ENCODE measurements at regions not wholly inside any gene's neighbourhood (a gene's known extent, or its start where the extent isn't known, plus 50 kb on each side); places are given as distances from the start of the nearest gene placed in this dataset.

DNA sequence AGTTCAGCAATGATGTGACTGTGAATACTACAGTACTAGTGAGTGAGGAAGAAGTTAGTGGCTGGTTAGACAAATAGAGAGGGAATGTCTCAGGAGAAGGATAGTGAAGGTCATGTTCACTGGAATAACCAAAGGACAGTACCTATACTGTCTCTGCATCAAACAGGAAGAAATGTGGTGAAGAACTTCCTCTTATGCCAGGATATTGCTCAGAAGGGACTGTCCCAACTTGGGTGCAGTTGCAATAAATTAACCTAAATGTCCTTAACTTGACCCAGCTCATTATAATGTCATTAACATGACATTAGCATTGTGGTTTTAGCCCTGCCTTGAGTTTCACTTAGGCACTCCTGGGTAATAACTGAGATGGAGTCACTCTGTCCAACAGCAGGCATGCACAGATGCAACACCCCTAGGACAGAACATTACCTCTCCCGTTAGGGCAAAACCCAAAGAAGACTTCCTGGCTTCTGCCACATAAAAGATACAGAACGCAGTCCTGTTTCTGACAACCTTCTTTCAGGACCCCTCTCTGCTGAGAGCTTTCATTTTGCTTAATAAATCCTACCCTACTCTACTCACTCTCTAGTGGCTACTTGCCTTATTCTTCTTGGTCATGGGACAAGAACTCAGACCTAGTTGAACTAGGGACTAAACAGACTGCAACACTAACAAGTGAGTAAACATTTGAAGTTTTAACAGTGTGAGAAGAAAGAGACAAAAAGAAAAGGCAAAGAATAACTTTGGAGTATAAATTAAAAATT lies 1591.6 kb upstream of the MIR17HG start:
- no peak for DNase-seq

DNA sequence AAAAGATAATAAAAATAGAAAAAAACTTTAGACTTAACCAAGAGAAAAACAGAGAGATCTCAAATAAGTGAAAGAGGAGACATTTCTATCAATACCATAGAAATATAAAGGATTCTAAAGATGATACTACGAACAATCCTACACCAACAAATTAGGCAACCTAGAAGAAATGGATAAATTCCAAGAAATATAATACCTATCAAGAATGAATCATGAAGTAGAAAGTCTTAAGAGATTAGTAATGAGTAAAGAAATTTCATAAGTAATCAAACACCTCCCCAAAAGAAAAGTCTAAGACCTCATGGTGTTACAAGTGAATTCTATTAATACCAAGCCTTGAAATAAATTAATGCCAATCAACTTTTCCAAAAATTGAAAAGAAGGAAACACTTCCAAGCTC lies 1584.5 kb upstream of the MIR17HG start:
- DNase-seq, result no peak

DNA sequence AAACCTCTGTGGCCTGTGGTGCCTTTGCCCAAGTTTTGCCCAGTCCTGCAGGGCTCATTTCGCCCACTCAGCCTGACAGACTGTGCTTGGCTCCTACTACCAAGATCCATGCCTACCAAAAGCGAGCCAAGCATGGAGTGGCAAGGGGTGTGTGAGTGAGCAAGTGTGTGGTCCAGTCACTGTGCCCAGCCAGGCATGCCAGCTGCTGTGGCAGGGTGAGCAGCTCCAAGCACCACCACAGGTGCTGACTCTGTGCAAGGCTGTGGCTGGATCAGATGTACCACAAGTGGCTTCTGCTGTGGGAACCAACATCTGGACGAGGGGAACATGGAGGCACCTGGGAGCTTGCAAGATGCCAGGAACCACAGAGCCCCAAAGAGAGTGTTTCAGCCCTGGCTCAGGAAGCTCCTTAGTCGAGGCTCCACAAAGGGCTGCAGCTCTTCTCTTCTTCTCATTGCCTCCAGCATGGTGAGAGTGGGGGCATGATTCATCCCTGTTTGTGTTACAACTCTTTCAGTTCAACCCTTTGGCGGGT lies 1564.2 kb upstream of the MIR17HG start:
- no peak for DNase-seq

DNA sequence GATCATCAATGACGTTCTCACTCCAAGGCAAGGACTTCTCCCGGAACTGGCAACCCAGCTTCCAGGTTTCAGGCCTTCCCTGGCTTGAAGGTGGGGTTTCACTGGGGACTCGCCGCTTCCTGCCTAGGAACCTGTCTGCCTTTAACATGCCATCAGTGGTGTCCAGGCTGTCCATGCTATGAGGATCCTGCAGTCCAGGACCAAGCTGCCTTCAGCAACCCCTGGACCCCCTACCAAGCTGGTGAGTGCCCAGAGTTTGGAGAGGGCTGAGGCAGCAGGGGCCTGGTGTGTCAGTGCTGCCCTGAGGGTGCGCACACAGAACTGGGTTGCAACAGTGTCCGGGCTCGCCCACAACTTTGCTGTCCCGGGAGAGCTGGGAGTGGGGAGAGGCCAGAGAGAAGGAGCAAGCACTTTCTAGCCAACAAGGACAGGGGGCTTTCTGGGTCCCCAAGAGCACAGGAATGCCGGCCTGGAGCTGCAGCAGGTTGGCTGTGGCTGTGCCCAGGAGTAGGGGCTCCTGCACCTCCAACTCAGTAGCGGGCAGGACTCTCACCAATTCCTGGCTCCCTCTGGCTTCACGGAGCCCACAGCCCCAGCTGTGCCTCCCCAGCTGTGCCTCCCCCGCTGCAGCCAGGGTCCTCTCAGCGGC lies 1563.2 kb upstream of the MIR17HG start:
- DNase-seq, result no peak

DNA sequence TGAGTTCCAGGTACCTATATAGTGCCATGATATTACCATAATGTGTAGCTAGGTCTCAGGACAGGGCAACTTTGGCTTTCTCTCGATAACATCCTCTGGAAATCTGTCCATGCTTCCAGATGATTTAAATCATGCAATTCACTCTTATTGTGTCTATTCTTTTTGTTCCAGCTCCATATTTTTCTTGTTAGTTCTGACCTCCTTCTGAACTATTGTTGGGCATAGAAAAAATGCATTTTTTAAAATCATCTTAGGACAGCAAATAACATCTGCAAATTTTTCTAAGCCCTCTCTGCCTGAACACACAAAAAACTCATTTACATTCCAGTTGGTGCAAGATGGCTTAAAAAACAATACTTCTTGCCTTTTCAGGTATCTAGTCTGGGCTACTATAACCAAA lies 1561.0 kb upstream of the MIR17HG start:
- DNase-seq, result no peak

DNA sequence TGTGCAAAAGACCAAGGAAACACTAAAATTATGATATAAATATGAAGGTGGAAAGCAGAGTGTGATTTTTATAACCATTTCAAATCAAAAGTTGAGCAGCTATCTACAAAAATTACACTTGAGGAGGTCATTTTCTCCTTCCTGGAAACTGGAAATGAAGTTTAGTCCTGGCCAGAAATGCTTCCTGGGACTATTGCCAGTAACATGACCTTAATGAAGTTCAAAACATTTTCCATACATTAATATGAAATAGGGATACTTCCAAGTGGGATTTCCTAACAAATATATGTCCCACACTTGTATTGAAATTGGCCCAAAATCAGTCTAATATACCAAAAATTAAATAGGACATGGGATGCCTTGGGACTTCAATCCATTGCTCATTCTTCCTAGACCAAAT lies 1556.8 kb upstream of the MIR17HG start:
- DNase-seq, result no peak

DNA sequence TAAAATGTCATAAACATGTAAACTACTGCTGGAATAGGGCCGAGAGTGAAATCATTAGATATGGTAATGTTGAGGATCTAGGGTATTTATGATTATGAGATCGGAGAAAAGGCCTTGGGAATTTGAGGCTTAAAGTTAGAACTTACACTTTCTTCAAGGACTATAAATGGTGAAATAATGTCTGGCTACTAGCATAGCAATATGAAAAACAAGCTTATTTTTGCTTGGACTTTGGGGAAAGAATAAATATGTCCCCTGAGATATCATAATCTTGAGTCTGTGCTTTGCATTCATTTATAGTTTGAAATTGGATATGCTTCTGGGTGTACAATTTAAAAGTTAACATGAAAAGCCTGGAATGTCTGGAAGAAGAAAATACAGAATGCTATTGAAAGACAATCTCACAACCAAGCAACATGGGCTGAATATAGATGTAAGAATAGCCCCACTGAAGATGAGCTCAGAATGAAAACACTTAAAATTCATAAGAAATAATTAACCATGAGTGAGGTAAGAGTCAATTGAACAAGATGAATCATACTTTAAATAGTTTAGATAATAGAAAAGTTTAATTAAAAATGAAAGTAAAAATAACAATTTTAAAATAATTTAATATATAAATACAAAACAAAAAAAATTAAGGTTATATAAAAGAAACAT lies 1555.4 kb upstream of the MIR17HG start:
- no peak for DNase-seq

DNA sequence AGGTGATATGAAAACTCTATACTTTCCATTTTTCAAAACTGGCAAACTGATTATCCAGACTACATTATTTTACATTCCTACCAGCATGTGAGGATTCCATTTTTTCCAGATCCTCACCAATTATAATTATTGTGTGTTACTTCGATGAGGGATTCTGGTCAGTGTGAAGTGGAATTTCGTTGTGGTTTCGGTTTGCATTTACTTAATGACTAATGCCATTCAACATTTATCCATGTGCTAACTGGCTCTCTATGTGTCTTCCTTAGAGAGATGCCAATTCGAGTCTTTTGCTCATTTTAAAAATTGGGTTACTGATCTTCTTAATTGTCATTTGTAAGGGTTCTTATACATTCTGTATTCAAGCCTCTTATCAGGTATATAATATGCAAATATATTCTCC lies 1551.3 kb upstream of the MIR17HG start:
- DNase-seq, result no peak

DNA sequence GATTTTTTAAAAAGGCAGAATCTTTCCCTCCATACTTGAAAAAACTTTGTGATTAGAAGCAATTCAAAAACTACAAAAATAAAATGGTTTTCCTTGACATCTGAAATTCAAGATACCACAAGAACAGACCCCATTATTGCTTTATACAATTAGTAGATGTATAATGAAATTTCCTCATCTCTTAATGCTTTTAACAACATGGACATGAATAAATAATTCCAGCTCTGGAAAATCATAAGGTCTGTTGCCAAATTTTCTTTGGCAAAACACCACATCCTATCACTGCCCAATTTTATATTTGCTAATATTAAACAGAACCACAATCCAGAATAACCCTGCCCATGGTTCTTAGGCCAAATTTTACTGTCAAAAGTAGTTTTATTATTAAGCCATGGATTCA lies 1543.6 kb upstream of the MIR17HG start:
- DNase-seq, result no peak

DNA sequence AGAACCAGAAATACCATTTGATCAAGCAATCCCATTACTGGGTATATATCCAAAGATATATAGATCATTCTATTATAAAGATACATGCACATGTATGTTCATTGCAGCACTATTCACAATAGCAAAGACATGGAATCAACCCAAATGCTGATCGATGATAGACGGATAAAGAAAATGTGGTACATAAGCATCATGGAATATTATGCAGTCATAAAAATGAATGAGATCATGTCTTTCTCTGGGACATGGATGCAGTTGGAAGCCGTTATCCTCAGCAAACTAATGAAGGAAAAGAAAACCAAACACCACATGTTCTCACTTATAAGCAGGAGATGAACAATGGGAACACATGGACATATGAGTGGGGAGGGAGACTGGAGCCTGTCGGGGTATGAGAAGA lies 1540.9 kb upstream of the MIR17HG start:
- DNase-seq, result no peak

DNA sequence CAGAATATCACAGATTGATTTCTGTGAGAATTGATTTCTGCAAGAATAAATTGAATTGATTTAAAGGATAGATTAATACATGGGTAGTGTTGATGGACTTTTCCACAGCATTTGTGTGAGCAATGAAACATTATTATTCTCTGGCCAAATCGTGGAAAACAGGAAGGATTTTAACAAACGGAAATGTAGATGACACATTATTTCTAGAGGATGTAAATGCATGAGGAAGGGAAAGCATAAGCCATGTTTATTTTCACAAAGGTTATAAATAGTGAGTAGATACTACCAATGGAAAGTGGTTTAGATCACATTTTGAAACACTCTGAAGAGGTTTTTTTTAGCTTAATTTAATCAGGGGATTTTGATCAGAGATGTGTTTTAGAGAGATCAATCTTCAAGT lies 1534.6 kb upstream of the MIR17HG start:
- no peak for DNase-seq

DNA sequence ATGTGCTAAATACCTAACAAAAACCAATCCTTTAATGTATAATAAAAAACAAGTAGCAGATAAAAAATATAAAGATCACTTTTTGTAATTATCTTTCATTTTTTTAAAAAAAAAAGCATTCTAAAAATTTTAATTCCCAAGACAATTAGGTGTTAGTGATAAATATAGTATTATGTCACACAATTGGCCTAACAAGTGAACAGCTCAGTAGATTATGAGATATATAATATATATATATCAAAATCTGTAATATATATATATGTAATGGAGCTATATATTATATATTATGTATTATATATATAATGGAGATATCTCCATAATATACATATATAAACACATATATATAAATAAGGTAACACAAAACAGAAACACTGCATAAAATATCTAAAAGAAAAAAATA lies 1531.1 kb upstream of the MIR17HG start:
- no peak for DNase-seq

DNA sequence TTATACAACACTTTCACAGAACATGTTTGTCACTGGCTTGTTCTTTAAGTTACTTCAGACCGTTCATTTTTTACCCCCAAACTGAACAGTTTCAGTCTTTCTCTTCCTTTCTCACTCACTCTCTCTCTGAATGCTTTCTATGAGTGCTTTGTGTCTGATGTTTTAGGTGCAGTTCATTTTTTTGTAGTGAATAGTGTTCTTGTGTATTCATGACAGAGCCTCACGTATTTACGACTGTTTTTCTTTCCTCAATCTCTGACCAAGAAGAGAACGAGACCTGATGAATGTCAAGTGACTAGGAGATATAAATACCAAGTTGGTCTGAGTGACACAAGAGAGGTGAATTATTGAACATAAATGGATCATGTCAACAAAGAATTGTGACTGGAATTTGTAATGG lies 1525.0 kb upstream of the MIR17HG start:
- DNase-seq, result no peak

DNA sequence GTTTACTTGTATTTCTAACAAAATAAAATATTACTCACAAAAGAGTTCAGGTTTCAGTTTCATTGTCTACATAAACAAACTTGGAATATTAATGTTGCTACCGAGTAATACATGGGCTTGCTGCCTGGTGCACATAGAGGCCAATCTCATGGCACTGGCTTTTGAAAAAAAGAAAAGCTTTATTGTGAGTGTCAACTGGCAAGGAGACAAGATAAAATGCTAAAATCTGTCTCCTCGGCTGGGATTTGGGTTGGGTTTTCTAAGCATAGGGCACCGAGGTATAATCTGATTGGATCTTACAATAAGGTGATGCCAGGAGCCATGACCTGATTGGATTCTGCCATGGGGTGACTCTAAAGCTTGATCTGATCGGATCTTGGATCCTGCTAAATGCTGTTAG lies 1519.9 kb upstream of the MIR17HG start:
- no peak for DNase-seq

DNA sequence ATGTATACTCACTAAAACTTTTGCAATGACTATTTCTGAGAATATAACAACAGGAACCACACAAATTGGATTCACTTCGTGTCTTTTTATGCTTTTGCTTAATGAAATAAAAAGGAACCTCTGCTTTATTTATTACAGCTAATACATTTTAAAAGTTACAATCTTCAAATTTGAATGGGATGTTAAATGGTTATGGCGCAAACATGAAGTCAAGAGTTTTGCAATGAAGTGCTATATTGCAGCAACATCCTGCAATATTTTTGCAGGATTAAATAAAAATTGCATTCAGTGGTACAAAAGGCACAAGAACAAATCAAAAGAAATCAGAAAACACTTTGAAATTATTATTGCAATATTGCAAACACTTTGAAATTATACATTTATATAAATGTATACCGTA lies 1519.0 kb upstream of the MIR17HG start:
- DNase-seq, result no peak

DNA sequence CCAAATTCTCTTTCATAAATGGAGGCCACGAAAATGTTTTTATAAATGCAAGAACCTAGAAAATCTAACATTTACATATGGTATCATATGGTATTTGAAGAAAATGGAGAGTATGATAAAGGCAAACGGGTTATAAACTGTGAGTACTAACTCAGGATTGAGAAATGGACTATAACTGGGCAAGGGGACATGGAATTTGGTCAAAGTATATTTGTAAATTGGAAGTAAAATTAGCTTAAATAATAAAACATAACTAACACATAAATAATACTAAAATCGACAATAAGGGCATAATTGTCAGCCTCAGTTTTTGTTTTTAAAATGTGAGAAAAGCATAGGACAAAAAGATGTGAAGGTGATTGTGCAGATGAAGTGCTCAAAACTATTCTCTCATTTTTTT lies 1516.3 kb upstream of the MIR17HG start:
- DNase-seq, result no peak

DNA sequence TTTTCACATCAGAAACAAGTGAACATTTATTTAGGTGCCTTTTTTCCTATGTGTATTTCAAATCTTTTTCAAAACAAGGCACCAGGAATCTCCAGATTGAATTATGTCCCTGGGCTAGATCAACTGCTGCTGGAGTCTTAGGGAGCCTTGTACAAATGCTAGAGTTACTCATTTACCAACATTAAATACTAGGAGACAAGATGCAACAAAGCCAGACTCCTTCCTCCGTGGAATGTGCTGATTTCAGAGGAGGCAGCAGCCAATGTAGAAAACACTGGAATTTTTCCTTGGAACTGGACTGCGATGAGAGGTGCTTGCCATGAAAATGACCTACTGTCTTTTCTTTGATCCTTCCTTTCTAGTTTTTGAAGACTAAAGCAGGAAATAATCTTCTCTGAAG lies 1514.7 kb upstream of the MIR17HG start:
- DNase-seq, result no peak

DNA sequence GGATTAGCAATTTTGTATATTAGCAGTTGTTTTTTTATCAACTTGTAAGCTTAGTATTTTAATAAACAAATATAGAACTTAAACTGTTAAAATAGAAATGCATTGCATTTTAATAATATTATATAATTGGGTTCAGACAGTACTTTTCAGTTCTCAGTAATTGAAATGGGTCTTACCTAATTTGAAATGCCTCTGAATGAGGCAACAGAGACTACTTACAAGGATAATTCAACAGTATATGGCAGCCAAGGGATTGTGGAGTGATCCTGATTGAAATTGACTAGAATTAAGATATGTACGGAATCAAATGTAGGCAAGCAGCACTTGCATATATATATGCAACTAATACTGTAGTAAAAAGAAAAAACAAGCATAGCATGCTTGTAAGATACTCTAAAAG lies 1503.9 kb upstream of the MIR17HG start:
- DNase-seq, result no peak

DNA sequence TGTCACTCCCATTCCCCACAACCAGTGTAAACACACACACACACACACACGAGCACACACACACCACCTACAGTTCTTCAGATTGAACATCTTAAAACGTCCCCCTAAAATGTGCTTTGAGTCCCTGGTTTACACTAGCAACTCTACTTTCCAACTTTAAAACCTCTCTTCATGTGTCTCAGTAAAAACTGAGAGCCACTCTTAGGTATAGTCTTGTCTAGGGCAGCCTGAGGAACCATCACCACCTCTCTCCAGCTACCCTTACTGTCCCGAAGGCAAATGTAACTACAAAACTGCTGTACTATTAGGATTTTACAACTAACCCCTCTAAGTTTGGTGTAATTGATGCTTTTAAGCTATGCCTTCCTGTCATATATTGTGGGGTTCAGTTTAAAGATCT lies 1501.6 kb upstream of the MIR17HG start:
- no peak for DNase-seq

DNA sequence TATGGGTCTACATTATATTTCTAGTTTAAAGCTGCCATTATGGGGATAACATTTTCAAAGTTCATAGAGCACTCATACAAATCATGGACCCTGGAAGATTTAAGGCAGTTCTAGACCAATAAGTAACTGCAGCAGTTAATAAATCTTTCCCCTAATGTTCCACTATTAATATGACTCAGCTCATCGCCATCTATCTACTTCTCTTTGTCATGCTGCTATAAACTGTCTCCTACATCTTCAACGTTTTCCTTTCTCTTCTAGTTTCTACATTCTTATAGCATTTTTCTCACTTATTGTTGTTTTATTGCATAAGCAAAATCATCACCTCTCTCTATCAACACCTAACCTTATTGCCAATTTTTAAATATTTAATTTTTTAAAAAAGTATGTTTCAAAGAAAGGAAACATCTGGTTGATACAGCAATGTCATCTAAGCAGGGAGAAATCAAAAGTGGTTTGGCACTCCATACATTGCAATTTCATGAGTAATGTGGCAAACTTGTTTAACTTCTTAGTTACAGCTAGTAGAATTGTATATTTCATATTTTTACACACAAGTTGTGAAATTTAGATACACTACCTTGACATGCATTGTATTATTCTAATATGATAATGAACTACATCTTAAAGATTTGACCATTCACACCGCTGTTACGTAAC lies 1500.4 kb upstream of the MIR17HG start:
- no peak for DNase-seq

DNA sequence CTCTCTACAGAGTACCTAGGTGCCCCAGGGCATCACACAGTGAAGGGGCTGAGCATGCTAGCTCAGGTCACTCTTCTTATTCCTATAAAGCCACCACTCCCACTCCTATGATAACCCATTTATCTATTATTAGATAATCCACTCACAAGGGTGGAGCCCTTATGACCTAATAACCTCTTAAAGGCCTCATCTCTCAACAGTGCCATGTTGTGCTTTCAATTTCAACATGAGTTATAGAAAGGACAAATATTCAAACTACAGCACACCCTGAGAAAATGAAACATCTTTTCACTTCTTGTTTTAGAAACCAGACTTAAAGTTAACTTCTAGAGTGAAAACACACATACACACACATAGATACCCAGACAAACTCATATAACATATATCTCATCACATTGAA lies 1494.9 kb upstream of the MIR17HG start:
- DNase-seq, result no peak

DNA sequence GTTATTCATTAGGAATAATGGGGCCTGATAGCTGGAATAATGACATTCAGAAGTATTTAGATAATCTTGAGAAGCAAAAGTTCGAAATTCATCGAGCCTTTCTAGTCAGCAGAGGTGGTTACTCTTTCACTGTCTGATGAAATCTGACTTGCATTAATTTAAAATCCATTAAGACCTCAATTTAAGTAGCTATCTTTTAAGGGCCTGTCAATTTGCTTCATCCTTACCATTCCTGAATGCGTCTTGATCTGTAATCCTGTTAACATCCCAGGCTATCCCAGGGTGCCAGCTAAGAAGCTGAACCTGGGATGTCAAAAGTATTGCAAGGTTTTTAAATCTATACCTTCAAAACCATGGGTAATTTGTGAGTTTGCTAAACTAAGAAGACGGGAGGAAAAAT lies 1491.0 kb upstream of the MIR17HG start:
- DNase-seq, result no peak

DNA sequence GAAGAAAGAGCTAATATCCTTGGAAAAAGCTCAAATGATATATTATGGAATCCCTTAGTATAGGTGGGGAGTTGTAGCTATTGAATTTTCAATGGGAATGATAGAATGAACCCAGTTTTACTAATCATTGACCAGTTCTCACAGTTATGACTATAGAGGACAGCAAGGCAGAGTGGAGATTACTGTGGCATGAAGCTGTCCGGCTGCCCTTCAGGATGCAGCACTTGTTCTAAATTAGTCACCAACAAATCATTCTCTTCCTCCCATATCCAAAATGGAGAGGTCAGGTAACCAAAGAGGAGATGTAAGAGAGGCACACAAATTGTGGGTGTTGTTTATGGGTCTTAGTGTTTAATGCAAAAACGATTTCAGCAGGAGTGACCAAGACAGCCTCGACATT lies 1490.0 kb upstream of the MIR17HG start:
- DNase-seq, result no peak
